GM12892 (cell line): ENCODE measurements at regions not wholly inside any gene's neighbourhood (a gene's known extent, or its start where the extent isn't known, plus 50 kb on each side); places are given as distances from the start of the nearest gene placed in this dataset.

Experiments used
- DNase-seq: peaks from one replicate; pipeline ENCODE4 v3.0.0; 2011; ENCODE audit not compliant: insufficient read length
- FAIRE-seq: peaks from 2 replicates; lab custom pipeline; 2011; peaks lifted over from hg19 to GRCh38; lab: Jason Lieb, UNC
- POLR2A ChIP-seq: IDR thresholded peaks from 2 replicates; pipeline ENCODE4 v1.6.1; 2011; ENCODE audit warnings: low read depth, low read length, control low read depth
- POLR2AphosphoS5 ChIP-seq: IDR thresholded peaks from 2 replicates; pipeline ENCODE4 v1.6.1; 2011; ENCODE audit warnings: low read depth, low read length, control low read depth
- TAF1 ChIP-seq: IDR thresholded peaks from 2 replicates; pipeline ENCODE4 v1.6.1; 2011; ENCODE audit warnings: low read depth, mild to moderate bottlenecking, control low read depth, low read length, borderline replicate concordance

DNA sequence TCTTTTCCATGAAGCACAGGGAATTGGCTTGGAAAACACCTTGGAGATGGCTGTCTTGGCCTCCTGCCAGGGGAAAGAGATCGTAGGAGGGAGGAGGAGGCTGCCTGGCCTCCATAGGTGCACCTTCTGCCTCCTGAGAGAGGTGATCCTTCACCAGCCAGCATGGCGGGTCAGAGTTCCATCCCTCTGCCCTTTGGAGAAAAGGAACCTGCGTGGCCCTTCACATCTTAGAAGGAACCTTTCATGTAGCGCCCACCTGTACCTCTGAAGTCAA, 58.2 kb upstream of the DRD2 start:
- TF ChIP-seq POLR2AphosphoS5 (no peak), TAF1 (no peak), POLR2A (no peak)
- FAIRE-seq (no peak), DNase-seq (no peak)

DNA sequence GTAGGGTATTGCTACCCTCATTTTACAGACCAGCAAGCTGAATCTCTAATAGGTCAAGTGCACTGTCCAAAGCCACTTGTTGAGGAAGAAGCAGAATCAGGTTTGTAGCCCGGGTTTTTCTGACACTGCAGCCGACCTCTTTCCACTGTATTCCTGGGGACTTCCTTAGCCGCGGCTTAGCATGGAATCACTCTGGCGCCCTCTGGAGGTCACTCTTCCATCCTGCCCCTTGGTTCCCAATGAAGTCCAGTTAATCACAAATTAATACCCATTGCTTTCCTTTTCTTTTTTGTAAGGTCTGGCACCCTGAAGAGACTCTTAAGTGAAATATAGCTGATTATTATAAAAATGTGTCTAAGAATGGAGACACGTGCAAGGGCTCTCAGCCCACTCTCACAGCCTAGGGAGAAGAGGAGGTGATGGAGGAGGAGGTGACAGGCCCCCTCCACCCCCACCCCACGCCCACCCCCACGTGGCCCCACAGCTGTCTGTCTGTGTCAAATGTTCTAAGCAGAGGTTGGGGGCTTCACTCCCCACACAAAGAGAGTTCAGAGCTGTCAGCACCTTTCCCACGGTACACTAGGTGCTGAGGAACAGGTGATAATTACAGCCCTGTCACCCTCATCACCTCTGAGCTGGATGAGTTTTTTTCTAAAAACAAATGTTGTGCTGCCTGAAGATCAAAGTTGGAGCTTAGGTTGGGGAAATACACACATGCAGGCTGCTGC, 57.7 kb upstream of the DRD2 start:
- FAIRE-seq (peak; percentile 70), DNase-seq (peak; percentile 19)
- TF ChIP-seq POLR2A: no peak
- TF ChIP-seq TAF1: no peak
- TF ChIP-seq POLR2AphosphoS5: no peak

DNA sequence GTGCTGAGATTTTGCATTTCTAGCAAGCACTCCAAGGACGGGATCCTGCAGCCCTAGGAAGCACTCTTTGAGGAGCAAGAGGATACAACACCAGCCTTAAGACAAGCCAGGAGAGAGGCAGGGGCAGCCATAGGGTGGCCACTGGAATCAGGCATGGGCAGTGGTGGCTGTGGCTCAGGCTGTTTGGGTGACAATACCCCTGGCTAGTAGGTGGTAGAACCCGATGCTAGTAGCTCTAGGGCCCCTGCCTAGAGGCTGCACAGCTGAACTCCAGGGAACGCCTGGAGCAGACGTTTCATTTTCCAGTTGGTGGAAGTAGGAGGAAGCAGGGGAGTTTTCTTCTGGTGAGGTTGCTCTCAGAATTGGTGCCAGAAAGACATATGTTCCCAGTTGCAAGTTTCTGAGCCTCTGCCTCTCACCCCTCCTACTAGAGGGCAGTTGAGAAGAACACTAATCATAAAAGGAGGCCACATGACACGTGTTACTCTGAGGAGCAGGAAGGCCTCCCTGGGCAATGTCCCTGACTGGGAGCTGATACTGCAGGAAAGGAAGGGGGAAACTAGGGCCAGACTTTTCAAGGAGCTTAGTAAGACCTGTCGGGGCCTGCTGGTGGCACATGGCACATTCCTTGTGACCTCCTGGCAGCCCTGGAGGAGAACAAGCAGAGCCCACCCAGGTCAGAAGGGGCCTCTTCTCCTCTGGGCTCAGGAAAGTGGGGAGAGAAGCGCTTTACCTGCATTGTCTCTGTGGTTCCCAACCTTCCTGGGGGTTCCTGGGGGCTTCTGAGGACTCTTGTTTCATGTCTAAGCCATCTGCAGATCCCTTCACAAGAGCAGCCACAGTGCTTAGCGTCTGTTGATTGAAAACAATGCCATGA, 56.6 kb upstream of the DRD2 start:
- DNase-seq (no peak), FAIRE-seq (no peak)
- TF ChIP-seq POLR2AphosphoS5: no peak
- no peak for TF ChIP-seq POLR2A
- no peak for TF ChIP-seq TAF1

DNA sequence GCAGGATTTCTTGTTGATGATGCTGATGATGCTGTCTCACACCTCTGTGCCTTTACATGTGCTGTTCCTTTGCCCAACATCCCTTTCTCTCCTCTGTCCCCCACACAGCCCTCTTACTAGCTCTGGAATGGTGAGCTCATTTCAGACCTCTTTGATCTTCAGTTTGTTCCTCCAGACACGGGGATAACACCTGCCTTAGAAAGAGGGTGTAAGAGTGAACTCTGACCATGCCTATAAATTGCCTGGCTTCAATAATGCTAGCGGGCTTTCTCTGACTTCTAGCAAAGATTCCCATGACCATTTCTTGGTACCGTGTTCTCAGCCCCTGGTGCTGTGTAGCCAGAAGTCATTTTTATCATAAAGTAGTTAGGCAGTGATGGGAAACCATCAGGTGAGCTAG, 55.9 kb upstream of the DRD2 start:
- no peak for TF ChIP-seq POLR2A
- no peak for TF ChIP-seq TAF1
- TF ChIP-seq POLR2AphosphoS5: no peak
- FAIRE-seq: no peak
- DNase-seq: no peak

DNA sequence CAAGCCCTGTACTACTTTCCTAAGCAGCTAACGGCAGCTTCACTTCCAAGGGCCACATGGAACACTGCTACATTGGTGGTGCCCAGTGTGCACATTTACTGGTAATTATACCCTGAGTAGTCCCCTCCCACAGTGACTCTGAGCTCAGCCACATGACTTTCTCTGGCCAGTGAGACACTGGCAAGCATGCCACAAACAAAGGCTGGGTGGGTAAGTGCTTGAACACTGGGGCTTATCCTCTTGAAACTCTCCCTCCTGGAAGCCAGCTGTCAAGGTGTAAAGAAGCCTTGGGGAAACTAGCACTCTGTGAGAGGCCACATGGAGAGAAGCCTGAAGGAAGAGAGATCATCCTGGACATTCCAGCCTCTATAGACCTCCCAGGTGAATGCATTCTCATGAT, 54.4 kb upstream of the DRD2 start:
- no peak for FAIRE-seq
- DNase-seq: no peak
- TF ChIP-seq POLR2A (no peak), POLR2AphosphoS5 (no peak), TAF1 (no peak)

DNA sequence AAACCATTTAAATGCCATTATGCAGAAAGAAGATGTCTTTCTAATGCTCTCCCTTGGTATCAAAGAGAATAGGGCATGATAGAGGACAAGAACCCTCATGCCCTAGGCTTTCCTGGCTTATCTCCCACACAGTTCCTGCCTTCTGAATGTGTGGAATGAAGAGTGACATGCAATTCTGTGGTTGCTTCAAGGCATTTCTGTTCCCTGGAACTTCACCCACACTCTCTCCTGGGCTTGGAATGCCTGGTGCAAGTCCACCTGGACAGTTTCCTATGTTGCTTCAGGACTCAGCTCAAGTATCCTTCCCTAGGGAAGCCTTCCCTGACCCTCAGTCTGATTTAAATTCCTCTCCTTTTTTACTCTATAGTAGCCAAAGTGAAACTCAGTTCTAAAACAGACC, 53.8 kb upstream of the DRD2 start:
- no peak for TF ChIP-seq TAF1
- TF ChIP-seq POLR2AphosphoS5: no peak
- no peak for TF ChIP-seq POLR2A
- no peak for DNase-seq
- FAIRE-seq: no peak

DNA sequence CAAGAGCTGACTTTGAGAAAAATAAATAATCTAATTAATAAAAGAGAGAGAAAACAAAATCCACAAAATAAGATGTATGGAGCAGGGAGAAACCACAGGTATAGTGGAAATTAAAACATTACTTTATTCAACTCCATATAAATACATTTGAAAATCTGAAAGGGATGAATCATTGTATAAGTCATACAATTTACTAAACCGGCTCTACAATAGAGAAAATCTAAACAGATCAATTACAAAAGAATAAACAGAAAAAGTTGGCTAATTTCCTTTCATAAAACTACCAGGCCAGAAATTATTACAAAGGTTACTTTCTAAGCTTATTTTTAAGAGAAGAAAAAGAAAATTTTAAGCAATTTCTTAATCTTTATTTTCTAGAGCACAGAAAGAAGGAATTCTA, 51.3 kb upstream of the DRD2 start:
- no peak for FAIRE-seq
- TF ChIP-seq POLR2A: no peak
- no peak for TF ChIP-seq POLR2AphosphoS5
- TF ChIP-seq TAF1: no peak
- no peak for DNase-seq
